Astrocyte of the hippocampus (primary cell): ENCODE measurements at regions not wholly inside any gene's neighbourhood (a gene's known extent, or its start where the extent isn't known, plus 50 kb on each side); places are given as distances from the start of the nearest gene placed in this dataset.

Experiments
- DNase-seq: peaks from one replicate; pipeline ENCODE4 v3.0.0; 2011; ENCODE audit warnings: low read depth, low spot score

GRCh38 chr3:180538493-180538892, 63.5 kb upstream of the TTC14 start:
- DNase-seq = no peak

GRCh38 chr3:180543877-180544276, 58.1 kb upstream of the TTC14 start:
- no peak for DNase-seq

GRCh38 chr3:180546863-180547262, 55.1 kb upstream of the TTC14 start:
- DNase-seq = no peak

GRCh38 chr3:180548050-180548449, 53.9 kb upstream of the TTC14 start:
- DNase-seq = no peak
